NOMO-1 treated with DMSO at 0.1 percent for 48 hours (cell line): ENCODE measurements at regions not wholly inside any gene's neighbourhood (a gene's known extent, or its start where the extent isn't known, plus 50 kb on each side); places are given as distances from the start of the nearest gene placed in this dataset.

Source experiments
- DNase-seq: peaks from one replicate; lab custom pipeline; 2025; ENCODE audit not compliant: unreplicated experiment; lab: John Stamatoyannopoulos, UW

- DNase-seq, result no peak
Observed at GRCh38 chr7:17598305-17598704, 299.9 kb downstream of the AHR start.

DNA sequence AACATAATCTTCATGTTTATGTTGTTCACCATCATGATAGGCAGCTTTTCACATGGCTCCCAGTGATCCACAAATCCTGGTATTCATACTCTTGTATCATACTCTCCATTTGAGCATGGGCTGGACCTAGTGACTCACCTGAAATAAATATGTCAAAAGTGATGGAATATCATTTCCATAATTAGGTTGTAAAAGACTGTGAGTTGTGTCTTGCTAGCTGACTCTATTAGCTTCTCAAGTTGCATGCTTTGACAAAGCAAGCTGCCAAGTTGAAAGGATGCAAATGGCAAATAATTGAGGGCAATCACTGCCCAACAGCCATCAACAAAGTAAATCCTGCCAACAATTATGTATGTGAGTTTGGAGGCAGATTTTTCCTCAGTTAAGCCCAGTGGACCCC lies 300.4 kb downstream of the AHR start:
- DNase-seq, result no peak

DNA sequence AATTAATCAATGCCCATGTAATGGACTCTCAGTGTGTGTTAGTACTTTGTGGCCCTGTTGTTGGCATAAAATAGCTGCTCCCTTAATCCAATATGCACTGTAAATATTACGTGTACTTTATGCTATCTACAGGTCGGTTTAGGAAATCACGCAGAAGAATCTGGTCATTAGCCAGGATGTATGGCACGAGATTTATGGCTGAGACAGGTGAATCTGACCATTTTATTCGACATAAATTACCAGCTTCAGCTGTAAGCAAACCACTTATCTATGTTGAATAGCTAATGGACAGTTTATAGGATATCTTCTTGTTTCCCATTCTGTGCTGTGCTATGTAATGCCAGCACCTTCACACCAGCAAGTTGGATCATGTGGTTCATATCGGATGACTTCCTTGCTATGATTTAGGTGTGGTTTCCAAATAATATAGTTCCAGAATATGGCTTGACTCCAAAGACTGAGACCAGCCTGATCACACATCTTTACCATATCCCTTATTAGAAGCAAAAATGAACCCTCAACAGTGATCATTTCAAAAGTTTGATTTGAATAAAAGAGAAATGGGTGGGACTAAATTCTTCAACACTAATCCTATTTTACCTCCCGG lies 301.4 kb downstream of the AHR start:
- DNase-seq, result no peak

DNA sequence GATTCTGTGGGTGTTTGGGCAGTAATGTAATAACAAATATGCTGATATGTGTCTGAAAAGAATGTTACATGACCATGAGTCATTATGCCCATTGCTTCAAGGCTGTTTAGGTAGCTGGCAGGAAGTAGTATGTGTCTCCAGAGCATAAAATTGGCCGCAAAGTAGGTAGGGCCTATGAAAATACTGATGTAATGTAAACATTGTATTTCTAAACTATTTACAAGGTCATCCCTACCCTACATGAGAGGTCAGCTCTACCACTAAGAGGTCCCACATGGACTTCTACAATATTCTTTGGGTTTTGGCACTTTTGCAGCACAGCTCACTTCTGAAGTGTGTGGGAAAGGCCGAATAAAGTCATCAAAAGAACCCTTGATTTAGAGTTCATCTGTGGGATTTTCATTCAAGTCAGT lies 301.9 kb downstream of the AHR start:
- no peak for DNase-seq

DNA sequence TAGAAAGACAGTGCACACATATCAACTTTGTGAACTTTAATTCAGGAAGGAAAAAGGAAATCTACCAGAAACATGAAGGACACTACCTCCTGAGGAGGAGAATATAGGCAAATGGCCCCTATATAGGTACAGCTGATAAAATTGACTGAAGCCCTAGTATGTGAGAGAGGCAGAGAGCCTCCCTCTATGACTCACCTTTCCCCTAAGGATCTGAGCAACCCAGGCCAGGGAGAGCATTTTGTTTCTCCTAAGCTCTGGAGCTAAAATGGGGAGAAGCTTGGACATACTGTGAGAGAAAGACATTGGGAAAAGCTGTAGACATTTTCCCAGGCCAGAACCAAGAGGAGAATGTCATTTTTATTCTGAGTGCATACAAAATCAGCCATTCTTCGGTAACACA lies 303.5 kb downstream of the AHR start:
- no peak for DNase-seq

GRCh38 chr7:17608114-17608833 lies 309.8 kb downstream of the AHR start:
- DNase-seq, result peak; percentile 72

DNA sequence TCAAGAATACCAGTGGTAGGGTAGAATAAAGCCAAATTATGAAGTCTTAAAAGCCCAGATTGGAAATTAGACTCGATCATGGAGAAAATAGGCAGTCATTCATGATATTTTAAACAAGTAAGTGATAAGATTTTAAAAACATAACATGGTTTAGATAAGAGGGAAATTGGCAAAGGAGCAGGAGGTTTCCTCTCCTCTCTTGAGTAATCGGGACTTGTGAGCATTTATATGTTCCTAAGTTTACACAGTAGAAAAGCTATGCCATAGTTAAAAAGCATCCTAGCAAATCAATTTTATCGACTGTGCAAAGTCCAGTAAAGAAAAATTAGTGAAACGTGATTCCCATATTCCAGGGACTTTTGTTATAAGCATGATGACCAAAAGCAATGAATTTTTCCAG lies 313.2 kb downstream of the AHR start:
- DNase-seq, result no peak

GRCh38 chr7:17613338-17614041 lies 315.0 kb downstream of the AHR start:
- no peak for DNase-seq

GRCh38 chr7:17617380-17617779 lies 318.9 kb downstream of the AHR start:
- no peak for DNase-seq

GRCh38 chr7:17617857-17618651 lies 319.6 kb downstream of the AHR start:
- DNase-seq, result no peak

GRCh38 chr7:17618652-17618974 lies 320.2 kb downstream of the AHR start:
- DNase-seq, result no peak

- DNase-seq, result no peak
Observed at GRCh38 chr7:17619196-17619818, 320.9 kb downstream of the AHR start.

DNA sequence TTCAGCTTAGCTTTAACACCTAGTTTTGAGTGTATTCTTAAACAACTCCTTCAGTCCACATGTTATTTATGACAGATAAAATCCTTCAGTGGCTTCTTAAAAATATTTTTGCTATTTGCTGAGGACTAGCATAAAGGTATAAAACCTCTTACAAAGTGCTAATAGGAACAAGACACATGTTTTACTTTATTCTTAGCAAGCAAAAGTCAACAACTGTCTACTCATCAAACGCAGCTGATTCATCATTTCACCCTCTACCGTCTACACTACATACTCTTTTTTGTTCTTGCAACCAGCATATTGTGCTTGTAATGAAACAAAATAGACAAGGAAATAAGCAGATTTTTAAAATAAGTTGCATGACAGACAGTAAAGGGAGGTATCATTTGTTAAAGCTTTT lies 319.7 kb downstream of the SNX13 start:
- no peak for DNase-seq

DNA sequence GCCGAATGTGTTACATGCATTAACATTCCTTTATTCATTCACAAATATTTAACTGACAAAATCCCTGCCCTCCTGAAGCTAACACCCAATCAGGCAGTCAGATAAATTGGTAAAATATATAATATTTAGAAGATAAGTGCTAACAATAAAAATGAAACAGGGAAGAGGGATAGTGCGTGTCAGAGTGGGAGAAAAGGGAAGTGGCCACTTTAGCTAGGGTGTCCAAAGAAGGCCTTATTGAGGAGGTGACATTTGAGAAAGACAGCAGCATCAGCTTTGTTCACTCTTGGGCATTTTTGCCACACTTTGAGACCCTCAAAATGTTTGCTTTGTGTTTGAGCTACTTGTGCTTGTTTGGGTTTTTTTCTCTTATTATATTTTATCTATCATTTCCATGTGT lies 317.8 kb downstream of the SNX13 start:
- peak; percentile 71 for DNase-seq

DNA sequence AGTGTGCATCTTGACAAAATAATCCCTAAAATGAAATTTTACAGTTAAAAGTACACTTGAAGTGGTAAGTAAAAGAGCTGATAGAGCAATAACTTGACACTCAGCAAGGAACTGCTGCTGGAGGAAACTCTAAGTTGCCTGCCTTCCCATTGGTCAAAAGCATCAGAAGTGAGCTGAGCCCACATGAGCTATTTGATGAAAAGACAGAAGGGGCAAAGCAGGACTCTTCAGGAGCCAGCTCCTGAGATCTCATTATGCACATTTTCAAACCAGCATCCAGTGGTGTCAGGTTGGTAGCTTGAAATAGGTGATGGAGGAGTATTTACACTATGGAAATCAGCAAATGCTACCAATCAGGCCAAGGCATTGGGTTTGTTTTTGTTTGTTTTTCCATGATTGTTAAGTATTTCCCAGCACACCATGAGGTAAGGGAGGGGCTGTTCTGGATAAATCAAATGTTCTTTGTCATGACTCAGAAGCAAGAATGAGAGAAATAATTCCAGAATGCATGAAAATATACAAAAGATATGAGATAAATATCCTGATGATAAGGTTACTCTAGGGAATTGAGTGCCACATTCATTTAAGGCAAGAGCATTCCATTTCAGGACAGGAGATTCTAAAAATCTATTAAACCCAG lies 316.6 kb downstream of the SNX13 start:
- no peak for DNase-seq

DNA sequence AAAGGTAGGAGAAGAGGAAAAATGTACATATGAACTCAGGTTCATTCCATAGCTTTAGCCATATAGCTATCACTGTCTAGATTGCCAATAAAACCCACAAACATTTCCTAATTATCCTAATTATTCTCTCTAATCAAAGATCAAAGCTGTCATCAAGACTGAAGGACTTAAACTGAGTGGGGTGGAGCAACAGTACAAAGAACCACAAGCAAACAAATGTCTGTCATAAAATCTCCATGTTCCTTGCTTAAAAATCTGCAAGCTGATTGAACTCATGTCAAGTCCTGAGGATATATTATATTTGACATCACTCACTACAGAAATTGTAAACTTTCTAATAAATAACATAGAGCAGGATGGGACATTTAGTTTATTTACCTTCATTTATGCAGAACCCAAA lies 315.9 kb downstream of the SNX13 start:
- DNase-seq, result no peak

- DNase-seq, result no peak
Observed at GRCh38 chr7:17625043-17625442, 315.3 kb downstream of the SNX13 start.

GRCh38 chr7:17626235-17626634 lies 314.1 kb downstream of the SNX13 start:
- no peak for DNase-seq

- no peak for DNase-seq
Observed at GRCh38 chr7:17631061-17631460, 309.2 kb downstream of the SNX13 start.

DNA sequence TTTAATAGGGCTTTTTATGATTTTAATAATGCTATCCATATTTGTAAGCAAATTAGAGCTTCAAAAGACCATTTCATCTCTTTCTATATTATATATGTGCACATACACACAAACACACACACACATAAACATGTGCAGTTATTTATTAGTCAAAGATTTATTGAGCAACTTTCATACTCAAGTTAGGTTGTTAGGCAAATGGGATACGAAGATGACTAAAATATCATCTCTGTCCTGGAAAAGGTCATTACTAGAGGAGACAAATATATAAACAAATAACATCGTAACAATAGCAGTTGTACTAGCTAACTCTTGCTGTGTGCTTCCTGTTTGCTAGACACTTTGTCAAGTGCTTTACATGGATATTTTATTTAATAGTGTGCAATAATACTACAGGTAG lies 307.9 kb downstream of the SNX13 start:
- no peak for DNase-seq

- DNase-seq, result peak; percentile 11
Observed at GRCh38 chr7:17633067-17633466, 307.2 kb downstream of the SNX13 start.
